PC-3 (cell line): ENCODE measurements at regions not wholly inside any gene's neighbourhood (a gene's known extent, or its start where the extent isn't known, plus 50 kb on each side); places are given as distances from the start of the nearest gene placed in this dataset.

Source experiments
- EZH2 ChIP-seq: fragments of 300-600 bp; sonication (generic); IDR thresholded peaks from one replicate; pipeline ENCODE4 v1.6.1; 2017; ENCODE audit warnings: antibody characterized with exemption, mild to moderate bottlenecking, low read length; ENCODE audit not compliant: unreplicated experiment
- EZH2phosphoT487 ChIP-seq: fragments of 300-600 bp; sonication (generic); IDR thresholded peaks from 2 replicates; pipeline ENCODE4 v1.6.1; 2018; ENCODE audit warnings: mild to moderate bottlenecking, antibody characterized with exemption, low read length, borderline replicate concordance
- TF ChIP-seq, protein P1 (sequence below): fragments of 300-600 bp; sonication (generic); conservative IDR thresholded peaks from 2 replicates; pipeline ENCODE4 v1.5.1; 2017; ENCODE audit warnings: antibody characterized with exemption, low read depth, mild to moderate bottlenecking, low read length

DNA sequence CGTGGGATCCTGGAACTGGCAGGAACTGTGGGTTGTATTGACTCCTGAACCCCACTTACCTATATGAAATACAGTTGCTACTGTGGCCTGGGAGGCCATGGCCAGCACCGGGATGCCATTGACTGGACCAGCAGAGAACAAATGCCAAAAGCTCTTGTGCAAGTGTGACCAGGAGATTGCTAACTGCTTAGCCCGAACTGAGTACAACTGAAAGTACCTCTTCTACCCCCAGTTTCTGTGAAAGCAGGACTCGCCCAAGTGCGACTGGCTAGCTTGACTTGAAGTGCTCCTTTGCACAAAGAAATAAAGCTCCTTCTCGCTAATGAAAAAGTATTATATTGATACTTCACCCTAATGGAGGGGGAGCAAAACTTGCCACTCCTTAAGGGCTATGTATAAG, 101.3 kb upstream of the ATP11B start:
- TF ChIP-seq EZH2phosphoT487 (no peak), EZH2 (no peak)
- TF ChIP-seq, protein P1, sequence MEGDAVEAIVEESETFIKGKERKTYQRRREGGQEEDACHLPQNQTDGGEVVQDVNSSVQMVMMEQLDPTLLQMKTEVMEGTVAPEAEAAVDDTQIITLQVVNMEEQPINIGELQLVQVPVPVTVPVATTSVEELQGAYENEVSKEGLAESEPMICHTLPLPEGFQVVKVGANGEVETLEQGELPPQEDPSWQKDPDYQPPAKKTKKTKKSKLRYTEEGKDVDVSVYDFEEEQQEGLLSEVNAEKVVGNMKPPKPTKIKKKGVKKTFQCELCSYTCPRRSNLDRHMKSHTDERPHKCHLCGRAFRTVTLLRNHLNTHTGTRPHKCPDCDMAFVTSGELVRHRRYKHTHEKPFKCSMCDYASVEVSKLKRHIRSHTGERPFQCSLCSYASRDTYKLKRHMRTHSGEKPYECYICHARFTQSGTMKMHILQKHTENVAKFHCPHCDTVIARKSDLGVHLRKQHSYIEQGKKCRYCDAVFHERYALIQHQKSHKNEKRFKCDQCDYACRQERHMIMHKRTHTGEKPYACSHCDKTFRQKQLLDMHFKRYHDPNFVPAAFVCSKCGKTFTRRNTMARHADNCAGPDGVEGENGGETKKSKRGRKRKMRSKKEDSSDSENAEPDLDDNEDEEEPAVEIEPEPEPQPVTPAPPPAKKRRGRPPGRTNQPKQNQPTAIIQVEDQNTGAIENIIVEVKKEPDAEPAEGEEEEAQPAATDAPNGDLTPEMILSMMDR = no peak
